HepG2 (cell line): ENCODE measurements at regions not wholly inside any gene's neighbourhood (a gene's known extent, or its start where the extent isn't known, plus 50 kb on each side); places are given as distances from the start of the nearest gene placed in this dataset.

Experiments used
- ATAC-seq: fragments of 200-7000 bp; cut with Tn5 transposase; 3 replicates; pipeline ENCODE4 v1.9.1; 2020; ENCODE audit warnings: mild to moderate bottlenecking, moderate library complexity
- BruUV-seq: library from RNA; stranded (reverse); fragments of 400-500 nt; replicated peaks from 2 replicates; lab custom pipeline; 2021; lab: Mats Ljungman, UMichigan
- CTCF ChIA-PET: fragments of 300-600 bp; formaldehyde crosslinking; extraction: SDS; loops from one replicate; lab custom pipeline; 2021; ENCODE audit warnings: low total read pairs, inconsistent platforms, low intra/inter-chr PET ratio; lab: Yijun Ruan, JAX
- POLR2A ChIA-PET: fragments of 350-600 bp; sonication (Branson Sonifier 250); formaldehyde crosslinking; loops from one replicate; lab custom pipeline; 2020; ENCODE audit warnings: antibody characterized with exemption, inconsistent platforms; lab: Yijun Ruan, JAX
- DNase-seq: peaks from one replicate; pipeline ENCODE4 v3.0.0-alpha.2; 2015; ENCODE audit warnings: low spot score
- FAIRE-seq: peaks from 3 replicates; lab custom pipeline; 2011; peaks lifted over from hg19 to GRCh38; lab: Jason Lieb, UNC
- H2AFZ ChIP-seq: one replicate; pipeline ENCODE4 v1.6.1; 2011; ENCODE audit warnings: low read length, inconsistent platforms
- H3K27ac ChIP-seq: fragments of 300-600 bp; 3 replicates; pipeline ENCODE4 v1.8.0; 2011; ENCODE audit warnings: mixed run types, mild to moderate bottlenecking, mixed read lengths, low read length, inconsistent platforms; ENCODE audit not compliant: insufficient read depth; ENCODE audit errors: extremely low read length
- H3K27me3 ChIP-seq, 2 experiments: fragments of 200-600 bp in 1 of 2; 2 replicates in 1 of 2; 3 replicates in 1 of 2; pipeline versions ENCODE4 v1.6.0 to v1.8.0; 2011; ENCODE audit warnings: low read length in 2 of 2, mild to moderate bottlenecking in 2 of 2, moderate library complexity in 2 of 2, inconsistent platforms in 1 of 2; ENCODE audit not compliant: insufficient read depth in 2 of 2, control insufficient read depth in 1 of 2
- H3K36me3 ChIP-seq, 2 experiments: fragments of 200-600 bp in 1 of 2; replicated peaks in 1 of 2; 2 replicates in 1 of 2; 3 replicates in 1 of 2; pipeline versions ENCODE4 v1.5.1 to v1.8.0; 2011; ENCODE audit warnings: low read length in 2 of 2, inconsistent platforms in 1 of 2; ENCODE audit not compliant: insufficient read depth in 2 of 2, control insufficient read depth in 1 of 2
- H3K4me1 ChIP-seq: 2 replicates; pipeline ENCODE4 v1.5.1; 2012; ENCODE audit warnings: low read length, inconsistent platforms; ENCODE audit not compliant: insufficient read depth
- H3K4me2 ChIP-seq: 2 replicates; pipeline ENCODE4 v1.6.0; 2011; ENCODE audit warnings: low read depth, low read length, inconsistent platforms
- H3K4me3 ChIP-seq, 3 experiments: fragments of 200-600 bp in 1 of 3; sonication (generic), shearing (Covaris generic) in 1 of 3; replicated peaks in 1 of 3; 2 replicates each; pipeline ENCODE4 v1.5.1; 2011 to 2016; ENCODE audit warnings: low read length in 3 of 3, inconsistent platforms in 2 of 3, low read depth in 2 of 3, mild to moderate bottlenecking in 2 of 3, control low read depth in 1 of 3, mixed read lengths in 1 of 3; ENCODE audit not compliant: insufficient read depth in 1 of 3
- H3K79me2 ChIP-seq: one replicate; pipeline ENCODE4 v1.6.1; 2011; ENCODE audit warnings: low read length, inconsistent platforms; ENCODE audit not compliant: insufficient read depth
- H3K9ac ChIP-seq: 2 replicates; pipeline ENCODE4 v1.6.0; 2011; ENCODE audit warnings: mild to moderate bottlenecking, low read depth, low read length, inconsistent platforms; ENCODE audit not compliant: insufficient read depth
- H3K9me3 ChIP-seq: 2 replicates; pipeline ENCODE4 v1.5.1; 2012; ENCODE audit warnings: mild to moderate bottlenecking, low read length
- H4K20me1 ChIP-seq: 2 replicates; pipeline ENCODE4 v1.6.0; 2011; ENCODE audit warnings: inconsistent platforms, mild to moderate bottlenecking, low read length, moderate library complexity; ENCODE audit not compliant: insufficient read depth
- ATF3 ChIP-seq: sonication (generic); formaldehyde crosslinking; IDR thresholded peaks from 2 replicates; pipeline ENCODE4 v1.4.0; 2020; ENCODE audit warnings: missing genetic modification reagents
- BRD4 ChIP-seq: sonication (generic); formaldehyde crosslinking; IDR thresholded peaks from 2 replicates; pipeline ENCODE4 v1.4.0; 2020; ENCODE audit warnings: missing genetic modification reagents
- CENPT ChIP-seq: sonication (generic); formaldehyde crosslinking; IDR thresholded peaks from 2 replicates; pipeline ENCODE4 v1.8.0; 2022; ENCODE audit warnings: low read depth, mild to moderate bottlenecking, moderate library complexity, missing genetic modification reagents
- KDM3A ChIP-seq: IDR thresholded peaks from 2 replicates; pipeline ENCODE4 v1.6.1; 2018; ENCODE audit warnings: low read depth, missing compliant biosample characterization
- MAF1 ChIP-seq: sonication (generic); formaldehyde crosslinking; IDR thresholded peaks from 2 replicates; pipeline ENCODE4 v1.5.0; 2020; ENCODE audit warnings: missing genetic modification reagents, borderline replicate concordance
- MEIS2 ChIP-seq: sonication (generic); formaldehyde crosslinking; IDR thresholded peaks from 2 replicates; pipeline ENCODE4 v1.9.0; 2021; ENCODE audit warnings: mild to moderate bottlenecking, missing genetic modification reagents
- MTERF4 ChIP-seq: sonication (generic); formaldehyde crosslinking; IDR thresholded peaks from 2 replicates; pipeline ENCODE4 v1.8.0; 2023; ENCODE audit warnings: mild to moderate bottlenecking, missing genetic modification reagents
- NBN ChIP-seq: fragments of 450-650 bp; conservative IDR thresholded peaks from 2 replicates; pipeline ENCODE4 v1.6.1; 2017
- PLSCR1 ChIP-seq: sonication (generic); formaldehyde crosslinking; IDR thresholded peaks from 2 replicates; pipeline ENCODE4 v1.5.0; 2020; ENCODE audit warnings: missing genetic modification reagents, mild to moderate bottlenecking, borderline replicate concordance
- REXO4 ChIP-seq: sonication (generic); formaldehyde crosslinking; IDR thresholded peaks from 2 replicates; pipeline ENCODE4 v1.8.0; 2022; ENCODE audit warnings: missing genetic modification reagents, mild to moderate bottlenecking, borderline replicate concordance
- ZNF317 ChIP-seq: sonication (generic); formaldehyde crosslinking; IDR thresholded peaks from 2 replicates; pipeline ENCODE4 v1.5.0; 2020; ENCODE audit warnings: mild to moderate bottlenecking, missing genetic modification reagents
- ZNF333 ChIP-seq: sonication (generic); formaldehyde crosslinking; IDR thresholded peaks from 2 replicates; pipeline ENCODE4 v1.4.0; 2020; ENCODE audit warnings: mild to moderate bottlenecking, missing genetic modification reagents, borderline replicate concordance
- ZNF782 ChIP-seq: sonication (generic); formaldehyde crosslinking; IDR thresholded peaks from 2 replicates; pipeline ENCODE4 v1.4.0; 2020; ENCODE audit warnings: missing genetic modification reagents, mild to moderate bottlenecking, borderline replicate concordance
- WGBS: methylation state at CpG from one replicate; pipeline ENCODE4 v1.1.6; 2017; ENCODE audit warnings: low lambda C conversion rate; 5-methylcytosine and 5-hydroxymethylcytosine counted together
- in situ Hi-C: cut with HindIII; loops from 2 replicates; pipeline ENCODE4 v1.10.0; 2017; ENCODE audit warnings: low pct_unique_long_range_greater_than_20kb; ENCODE audit not compliant: extremely low pct_ligation_motif_present
- intact Hi-C: fragments of 100-400 bp; cut with micrococcal nuclease; formaldehyde crosslinking; loops from one replicate; pipeline ENCODE4 v1.10.0; 2022; ENCODE audit not compliant: unreplicated experiment

GRCh38 chr7:29623973-29624372, 60.3 kb downstream of the PRR15 start:
- Histone ChIP-seq H2AFZ (no peak overlapping the region), H3K36me3 (no peaks in the 10 kb centered on the region), H3K79me2 (no peaks in the 10 kb centered on the region), H4K20me1 (no peaks in the 10 kb centered on the region), H3K4me3 (no peak overlapping the region), H3K9ac (no peak overlapping the region), H3K9me3 (no peaks in the 10 kb centered on the region), H3K4me2 (no peak overlapping the region), H3K27me3 (0 out of 5 replicates have a peak, but pooled peaks cover 0 to 3% of the 10 kb centered on the region in 2 experiments), H3K4me1 (no peaks in the 10 kb centered on the region), H3K27ac (no peak overlapping the region)
- in situ Hi-C loops (no loop called here), intact Hi-C loops (no loop called here)
- CTCF ChIA-PET: no interaction called here
- 14% methylated on average over 2 of the region's 2 CpGs for WGBS
- no peak for TF ChIP-seq MTERF4 (CRISPR knock-in tag)
- no peak for TF ChIP-seq PLSCR1 (CRISPR knock-in tag)
- no peak for TF ChIP-seq KDM3A (CRISPR knock-in tag)
- no peak for TF ChIP-seq ZNF317 (CRISPR knock-in tag)
- no peak for TF ChIP-seq REXO4 (CRISPR knock-in tag)
- TF ChIP-seq ATF3 (CRISPR knock-in tag): no peak
- TF ChIP-seq CENPT (CRISPR knock-in tag): no peak
- no peak for TF ChIP-seq ZNF333 (CRISPR knock-in tag)
- no peak for TF ChIP-seq ZNF782 (CRISPR knock-in tag)
- TF ChIP-seq BRD4 (CRISPR knock-in tag): no peak
- TF ChIP-seq MAF1 (CRISPR knock-in tag): no peak
- TF ChIP-seq NBN: no peak
- no peak for TF ChIP-seq MEIS2 (CRISPR knock-in tag)
- FAIRE-seq (no peak), ATAC-seq (no peak), DNase-seq (no peak)
- POLR2A ChIA-PET: no interaction called here
- no TSS peak for BruUV-seq
